H9 (cell line): ENCODE measurements at regions not wholly inside any gene's neighbourhood (a gene's known extent, or its start where the extent isn't known, plus 50 kb on each side); places are given as distances from the start of the nearest gene placed in this dataset.

Source experiments
- DNase-seq: peaks from one replicate; pipeline ENCODE4 v3.0.0-alpha.2; 2017
- H2AFZ ChIP-seq: one replicate; pipeline ENCODE4 v1.6.1; 2013; ENCODE audit warnings: mild to moderate bottlenecking, low read length, control low read depth, moderate library complexity
- H2AK5ac ChIP-seq: 2 replicates; pipeline ENCODE4 v1.6.1; 2013; ENCODE audit warnings: low read length, control low read depth, mixed read lengths; ENCODE audit not compliant: insufficient read length
- H2BK120ac ChIP-seq: one replicate; pipeline ENCODE4 v1.6.1; 2013; ENCODE audit warnings: low read depth, mild to moderate bottlenecking, low read length, control low read depth, inconsistent platforms; ENCODE audit not compliant: poor library complexity, severe bottlenecking
- H2BK12ac ChIP-seq: 2 replicates; pipeline ENCODE4 v1.6.1; 2013; ENCODE audit warnings: low read length, control low read depth, mixed read lengths, low read depth; ENCODE audit not compliant: insufficient read length
- H2BK15ac ChIP-seq: 2 replicates; pipeline ENCODE4 v1.6.1; 2013; ENCODE audit warnings: low read depth, low read length, control low read depth
- H2BK20ac ChIP-seq: one replicate; pipeline ENCODE4 v1.6.1; 2013; ENCODE audit warnings: low read depth, mild to moderate bottlenecking, low read length, control low read depth, inconsistent platforms; ENCODE audit not compliant: poor library complexity, severe bottlenecking
- H2BK5ac ChIP-seq: 2 replicates; pipeline ENCODE4 v1.6.1; 2013; ENCODE audit warnings: low read length, control low read depth, mixed read lengths; ENCODE audit not compliant: insufficient read length
- H3K14ac ChIP-seq: 2 replicates; pipeline ENCODE4 v1.6.1; 2013; ENCODE audit warnings: low read length, control low read depth; ENCODE audit not compliant: insufficient read depth
- H3K18ac ChIP-seq: 2 replicates; pipeline ENCODE4 v1.6.1; 2013; ENCODE audit warnings: low read depth, mild to moderate bottlenecking, mixed read lengths, low read length, control low read depth; ENCODE audit not compliant: insufficient read length
- H3K23ac ChIP-seq: 2 replicates; pipeline ENCODE4 v1.6.1; 2013; ENCODE audit warnings: low read length, control low read depth, mixed read lengths, low read depth; ENCODE audit not compliant: insufficient read length
- H3K23me2 ChIP-seq: 2 replicates; pipeline ENCODE4 v1.6.1; 2013; ENCODE audit warnings: low read depth, mild to moderate bottlenecking, mixed read lengths, low read length, control low read depth; ENCODE audit not compliant: insufficient read length, poor library complexity, severe bottlenecking
- H3K27ac ChIP-seq: 2 replicates; pipeline ENCODE4 v1.5.1; 2013; ENCODE audit warnings: low read length, control low read depth, mixed read lengths, low read depth; ENCODE audit not compliant: insufficient read length
- H3K27me3 ChIP-seq: 2 replicates; pipeline ENCODE4 v1.6.1; 2013; ENCODE audit warnings: low read length, control low read depth, inconsistent platforms; ENCODE audit not compliant: insufficient read depth
- H3K4ac ChIP-seq: 2 replicates; pipeline ENCODE4 v1.6.1; 2013; ENCODE audit warnings: low read depth, mild to moderate bottlenecking, control low read depth, inconsistent platforms, low read length, moderate library complexity
- H3K4me1 ChIP-seq: 2 replicates; pipeline ENCODE4 v1.6.1; 2013; ENCODE audit warnings: low read length, control low read depth, inconsistent platforms; ENCODE audit not compliant: insufficient read depth
- H3K4me2 ChIP-seq: 2 replicates; pipeline ENCODE4 v1.6.1; 2013; ENCODE audit warnings: low read length, control low read depth, mixed read lengths; ENCODE audit not compliant: insufficient read length, insufficient read depth
- H3K56ac ChIP-seq: 2 replicates; pipeline ENCODE4 v1.6.1; 2013; ENCODE audit warnings: low read depth, mild to moderate bottlenecking, mixed read lengths, low read length, control low read depth; ENCODE audit not compliant: insufficient read length
- H3K79me1 ChIP-seq: 2 replicates; pipeline ENCODE4 v1.6.1; 2013; ENCODE audit warnings: low read depth, mild to moderate bottlenecking, moderate library complexity, low read length, control low read depth, inconsistent platforms; ENCODE audit not compliant: insufficient read depth, poor library complexity, severe bottlenecking
- H3K79me2 ChIP-seq: 2 replicates; pipeline ENCODE4 v1.6.1; 2013; ENCODE audit warnings: low read length, control low read depth, inconsistent platforms; ENCODE audit not compliant: insufficient read depth
- H3K9ac ChIP-seq: 2 replicates; pipeline ENCODE4 v1.6.1; 2013; ENCODE audit warnings: low read length, control low read depth, mixed read lengths; ENCODE audit not compliant: insufficient read length; ENCODE audit errors: extremely low read depth
- H3K9me3 ChIP-seq: one replicate; pipeline ENCODE4 v1.6.1; 2013; ENCODE audit warnings: low read depth, low read length, inconsistent platforms; ENCODE audit not compliant: control insufficient read depth
- H3T11ph ChIP-seq: one replicate; pipeline ENCODE4 v1.6.1; 2013; ENCODE audit warnings: mild to moderate bottlenecking, low read length, control low read depth, inconsistent platforms
- H4K20me1 ChIP-seq: one replicate; pipeline ENCODE4 v1.6.1; 2013; ENCODE audit not compliant: control insufficient read depth, insufficient read length, insufficient read depth
- H4K5ac ChIP-seq: 2 replicates; pipeline ENCODE4 v1.6.1; 2013; ENCODE audit warnings: low read depth, mild to moderate bottlenecking, mixed read lengths, low read length, control low read depth; ENCODE audit not compliant: insufficient read length
- H4K8ac ChIP-seq: replicated peaks from 2 replicates; pipeline ENCODE4 v1.6.1; 2013; ENCODE audit warnings: low read length, control low read depth, mixed read lengths, low read depth; ENCODE audit not compliant: insufficient read length
- H4K91ac ChIP-seq: 2 replicates; pipeline ENCODE4 v1.6.1; 2013; ENCODE audit warnings: low read depth, mild to moderate bottlenecking, moderate library complexity, mixed read lengths, low read length, control low read depth; ENCODE audit not compliant: insufficient read length
- H3K27ac Mint-ChIP-seq, 3 experiments: 2 replicates in 2 of 3; 3 replicates in 1 of 3; pipeline ENCODE4 v1.8.0; 2020 to 2021; ENCODE audit warnings: mixed read lengths in 3 of 3, mild to moderate bottlenecking in 1 of 3, moderate library complexity in 1 of 3
- H3K27me3 Mint-ChIP-seq: 2 replicates; pipeline ENCODE4 v1.8.0; 2021; ENCODE audit warnings: low read depth, mild to moderate bottlenecking, moderate library complexity, mixed read lengths
- H3K36me3 Mint-ChIP-seq, 3 experiments: 2 replicates in 2 of 3; 3 replicates in 1 of 3; pipeline ENCODE4 v1.8.0; 2020 to 2021; ENCODE audit warnings: low read depth in 3 of 3, mixed read lengths in 3 of 3; ENCODE audit not compliant: insufficient read depth in 1 of 3
- H3K4me1 Mint-ChIP-seq, 2 experiments: 2 replicates each; pipeline ENCODE4 v1.8.0; 2020; ENCODE audit warnings: mixed read lengths in 2 of 2
- H3K4me3 Mint-ChIP-seq, 2 experiments: 2 replicates in 1 of 2; 3 replicates in 1 of 2; pipeline ENCODE4 v1.8.0; 2020 to 2021; ENCODE audit warnings: mild to moderate bottlenecking in 2 of 2, mixed read lengths in 2 of 2, moderate library complexity in 1 of 2
- H3K9me3 Mint-ChIP-seq, 2 experiments: 2 replicates in 1 of 2; 3 replicates in 1 of 2; pipeline ENCODE4 v1.8.0; 2020; ENCODE audit warnings: mild to moderate bottlenecking in 2 of 2, mixed read lengths in 2 of 2, moderate library complexity in 1 of 2
- WGBS: extraction: QIAGEN DNeasy Blood & Tissue Kit; methylation state at CpG from one replicate; pipeline ENCODE4 v1.1.7; 2013; ENCODE audit warnings: missing lambda C conversion rate, low lambda C conversion rate, mixed read lengths; ENCODE audit not compliant: insufficient read length; ENCODE audit errors: extremely low coverage; 5-methylcytosine and 5-hydroxymethylcytosine counted together
- TF ChIP-seq, protein P1 (sequence below): fragments of 200-600 bp; sonication (generic); conservative IDR thresholded peaks from 3 replicates; pipeline ENCODE4 v1.8.0; 2021; ENCODE audit warnings: antibody characterized with exemption, mild to moderate bottlenecking

DNA sequence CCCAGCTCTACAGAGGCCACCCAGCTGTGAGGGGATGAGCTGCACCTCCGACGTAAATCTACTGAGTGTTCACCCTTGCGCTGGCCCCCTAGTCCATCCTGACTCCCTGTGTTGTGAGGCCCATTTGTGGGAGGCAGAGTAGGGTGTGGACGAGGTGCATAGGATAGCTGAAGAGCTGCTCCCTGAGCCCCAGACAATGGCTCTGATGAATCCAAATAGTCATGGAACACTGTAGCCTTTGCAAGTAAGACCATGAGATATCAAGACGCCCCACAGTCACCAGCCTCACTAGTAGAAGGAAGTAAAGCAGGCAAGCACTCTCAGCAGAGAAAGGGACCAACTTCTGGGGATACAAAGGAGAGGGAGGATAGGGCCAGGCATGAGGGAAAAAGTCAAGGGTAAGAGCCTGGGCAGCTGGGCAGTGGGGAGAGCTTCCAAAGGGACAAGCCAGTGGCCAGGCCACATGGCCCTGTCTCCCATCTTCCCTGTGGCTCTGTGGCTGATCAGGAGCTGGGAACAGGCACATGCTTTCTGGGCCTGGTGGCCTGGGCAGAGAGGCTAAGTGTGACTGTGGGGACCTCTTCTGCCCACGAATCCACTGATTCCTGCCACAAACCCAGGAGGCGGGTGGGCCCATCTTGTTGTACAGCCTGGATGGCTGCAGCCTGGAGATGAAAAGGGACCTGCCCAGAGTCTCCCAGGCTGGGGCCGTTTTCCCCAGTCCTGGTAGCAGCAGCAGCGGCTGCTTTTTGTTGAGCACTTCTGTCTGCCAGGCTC lies 55.5 kb upstream of the EPS8L3 start:
- no peaks in the 10 kb centered on the region for H3K79me1 ChIP-seq
- no peak overlapping the region for H2BK12ac ChIP-seq
- no peak overlapping the region for H3K27ac ChIP-seq
- no peak overlapping the region for H3K4ac ChIP-seq
- no peak overlapping the region for H2AK5ac ChIP-seq
- TF ChIP-seq, protein P1, sequence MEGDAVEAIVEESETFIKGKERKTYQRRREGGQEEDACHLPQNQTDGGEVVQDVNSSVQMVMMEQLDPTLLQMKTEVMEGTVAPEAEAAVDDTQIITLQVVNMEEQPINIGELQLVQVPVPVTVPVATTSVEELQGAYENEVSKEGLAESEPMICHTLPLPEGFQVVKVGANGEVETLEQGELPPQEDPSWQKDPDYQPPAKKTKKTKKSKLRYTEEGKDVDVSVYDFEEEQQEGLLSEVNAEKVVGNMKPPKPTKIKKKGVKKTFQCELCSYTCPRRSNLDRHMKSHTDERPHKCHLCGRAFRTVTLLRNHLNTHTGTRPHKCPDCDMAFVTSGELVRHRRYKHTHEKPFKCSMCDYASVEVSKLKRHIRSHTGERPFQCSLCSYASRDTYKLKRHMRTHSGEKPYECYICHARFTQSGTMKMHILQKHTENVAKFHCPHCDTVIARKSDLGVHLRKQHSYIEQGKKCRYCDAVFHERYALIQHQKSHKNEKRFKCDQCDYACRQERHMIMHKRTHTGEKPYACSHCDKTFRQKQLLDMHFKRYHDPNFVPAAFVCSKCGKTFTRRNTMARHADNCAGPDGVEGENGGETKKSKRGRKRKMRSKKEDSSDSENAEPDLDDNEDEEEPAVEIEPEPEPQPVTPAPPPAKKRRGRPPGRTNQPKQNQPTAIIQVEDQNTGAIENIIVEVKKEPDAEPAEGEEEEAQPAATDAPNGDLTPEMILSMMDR: no peak
- H2BK5ac ChIP-seq: no peak overlapping the region
- no peak overlapping the region for H2BK120ac ChIP-seq
- H3T11ph ChIP-seq: no peak overlapping the region
- H3K4me1 ChIP-seq: no peaks in the 10 kb centered on the region
- H3K79me2 ChIP-seq: no peaks in the 10 kb centered on the region
- Mint-ChIP-seq H3K9me3 (peaks cover 8 to 16% of the 10 kb centered on the region in 2 experiments), H3K27ac (peak overlapping the region in 2 of 3 experiments; percentile 14 to 84; a peak in 1 of 7 replicates), H3K36me3 (peaks cover 3 to 7% (median 6%) of the 10 kb centered on the region in 3 experiments; a peak in 6 of 7 replicates), H3K4me3 (no peak overlapping the region), H3K27me3 (no peaks in the 10 kb centered on the region; the same call in 1 of the 2 replicates), H3K4me1 (peaks cover 5 to 13% of the 10 kb centered on the region in 2 experiments)
- no peak overlapping the region for H3K9ac ChIP-seq
- H3K27me3 ChIP-seq: no peaks in the 10 kb centered on the region
- H3K4me2 ChIP-seq: no peak overlapping the region
- H4K20me1 ChIP-seq: no peaks in the 10 kb centered on the region
- H3K9me3 ChIP-seq: no peaks in the 10 kb centered on the region
- H2BK20ac ChIP-seq: no peak overlapping the region
- no CpG with 5 or more reads among the region's 9 CpGs for WGBS
- H2BK15ac ChIP-seq: no peak overlapping the region
- H4K8ac ChIP-seq: no peak overlapping the region
- H3K18ac ChIP-seq: no peak overlapping the region
- no peaks in the 10 kb centered on the region for H3K23me2 ChIP-seq
- no peak overlapping the region for H2AFZ ChIP-seq
- H4K5ac ChIP-seq: no peak overlapping the region
- H4K91ac ChIP-seq: no peak overlapping the region
- DNase-seq: peak; percentile 18
- H3K14ac ChIP-seq: no peak overlapping the region
- H3K23ac ChIP-seq: no peak overlapping the region
- H3K56ac ChIP-seq: no peak overlapping the region
